ENCODE measurements at regions not wholly inside any gene's neighbourhood (a gene's known extent, or its start where the extent isn't known, plus 50 kb on each side); places are given as distances from the start of the nearest gene placed in this dataset.

DNA sequence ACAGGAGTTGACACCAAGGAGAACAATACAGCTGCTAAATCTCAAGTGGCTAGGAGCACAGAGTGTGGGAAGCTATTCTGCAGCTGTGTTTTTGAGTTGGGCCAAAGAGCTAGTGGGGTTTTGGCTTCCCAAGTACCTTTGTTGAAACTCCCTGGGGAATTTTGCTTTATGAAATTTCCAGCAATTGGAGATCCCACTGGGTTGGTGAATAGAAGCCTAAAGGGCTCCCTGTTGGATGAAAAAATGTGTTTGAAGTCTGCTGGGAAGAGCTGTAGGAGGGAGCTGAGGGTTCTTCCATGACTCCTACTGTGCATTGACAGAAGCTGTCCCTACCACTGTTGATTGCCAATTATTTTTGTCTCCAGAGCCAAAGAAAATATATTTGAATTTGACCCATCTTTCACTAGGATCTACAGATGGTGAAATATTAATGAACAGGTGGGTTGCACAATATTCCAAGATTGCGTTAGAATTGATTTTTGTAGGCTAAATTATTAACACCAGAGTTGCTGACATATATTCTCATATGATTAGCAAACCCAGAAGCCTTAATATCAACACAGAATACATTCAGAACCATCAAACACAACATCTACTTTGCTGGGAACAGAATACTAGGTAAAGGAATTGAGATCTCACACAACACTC, 95.4 kb upstream of the CYP1B1 start:
- no peak for DNase-seq

DNA sequence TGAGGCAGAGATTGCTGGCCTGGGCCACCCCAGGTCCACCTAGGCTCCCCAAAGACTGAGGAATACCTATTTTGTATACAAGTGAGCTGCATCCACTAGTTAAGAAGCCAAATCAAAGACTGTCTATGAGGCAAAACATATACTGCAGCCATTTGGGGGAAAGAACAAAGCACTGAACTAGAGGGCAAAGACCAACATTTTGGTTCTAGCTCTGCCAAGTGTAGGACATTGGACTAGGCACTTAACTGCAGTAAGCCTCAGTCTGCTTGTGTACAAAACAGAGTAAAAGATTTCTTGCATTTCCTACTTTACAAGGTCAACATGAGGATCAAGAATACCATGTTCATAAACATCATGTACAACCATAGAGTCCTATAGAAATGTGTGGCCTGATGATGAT, 94.8 kb upstream of the CYP1B1 start:
- no peak for DNase-seq

DNA sequence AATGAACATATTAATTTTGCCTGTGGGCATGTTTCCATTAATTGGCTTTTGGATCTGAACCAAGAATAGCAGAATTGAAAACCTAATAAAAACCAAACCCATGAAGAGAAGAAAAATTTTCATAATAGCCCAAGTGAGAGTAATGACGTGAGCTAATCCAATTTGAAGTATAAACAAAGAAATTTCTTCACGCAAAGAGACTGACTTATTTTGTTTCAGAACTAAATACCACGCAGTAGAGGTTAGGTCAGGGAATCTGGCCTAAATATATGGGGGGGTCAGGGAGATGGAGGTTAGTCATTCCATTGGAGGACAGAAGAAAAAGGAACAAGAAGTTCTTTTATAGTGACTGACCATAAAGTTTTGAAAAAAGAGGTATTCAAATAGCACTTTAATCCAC, 94.1 kb upstream of the CYP1B1 start:
- no peak for DNase-seq

DNA sequence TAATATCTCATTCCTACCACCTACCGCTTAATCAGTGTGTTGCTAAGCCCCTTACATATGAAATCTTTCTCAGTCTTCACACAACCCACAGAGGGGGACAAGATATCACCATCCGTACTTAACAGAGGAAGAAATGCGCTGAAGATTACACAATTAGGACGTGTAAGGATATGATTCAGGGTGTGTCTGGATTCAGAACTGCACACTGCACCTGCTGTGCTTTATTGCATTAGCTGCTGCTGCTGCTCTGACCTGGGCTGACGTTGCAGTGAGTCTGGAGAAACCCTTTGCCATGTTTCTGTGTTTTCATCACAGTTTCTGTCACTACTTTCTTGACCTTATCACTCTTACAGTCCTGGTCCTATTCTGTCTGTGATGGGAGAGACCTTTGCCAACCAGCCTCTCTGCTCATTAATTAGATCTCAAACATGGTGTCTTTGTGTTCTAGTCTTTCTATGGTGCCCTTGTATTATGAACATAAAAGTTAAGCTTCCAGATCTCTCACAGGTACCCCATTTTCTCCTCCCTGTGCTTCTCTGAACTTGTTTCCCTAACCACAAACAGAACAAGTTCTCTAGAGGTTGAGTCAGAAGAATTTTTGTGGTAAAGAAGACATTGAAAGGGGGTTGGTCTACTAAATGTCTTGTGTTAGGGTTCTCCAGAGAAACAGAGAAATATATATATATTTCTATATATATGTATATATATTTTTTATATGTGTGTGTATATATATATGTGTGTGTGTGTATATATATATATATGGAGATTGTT, 92.9 kb upstream of the CYP1B1 start:
- DNase-seq: no peak

DNA sequence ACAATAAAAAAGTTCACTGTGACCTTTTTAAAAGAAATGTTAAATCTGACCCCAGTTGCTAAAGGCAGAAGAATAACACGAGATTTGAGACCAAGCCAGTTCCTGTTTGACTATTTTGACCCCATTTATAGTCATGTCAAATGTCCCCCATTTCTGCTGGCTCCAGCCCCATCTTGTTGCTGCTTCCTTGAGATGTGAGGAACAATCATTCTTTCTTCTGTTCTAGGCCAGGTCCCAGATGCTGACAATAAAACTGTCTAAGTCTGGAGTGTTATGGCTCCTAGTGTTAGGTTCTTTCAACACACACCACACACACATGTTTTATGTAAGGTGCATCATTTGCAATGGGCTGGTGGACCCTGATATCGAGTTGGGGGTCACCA, 92.0 kb upstream of the CYP1B1 start:
- DNase-seq: no peak

DNA sequence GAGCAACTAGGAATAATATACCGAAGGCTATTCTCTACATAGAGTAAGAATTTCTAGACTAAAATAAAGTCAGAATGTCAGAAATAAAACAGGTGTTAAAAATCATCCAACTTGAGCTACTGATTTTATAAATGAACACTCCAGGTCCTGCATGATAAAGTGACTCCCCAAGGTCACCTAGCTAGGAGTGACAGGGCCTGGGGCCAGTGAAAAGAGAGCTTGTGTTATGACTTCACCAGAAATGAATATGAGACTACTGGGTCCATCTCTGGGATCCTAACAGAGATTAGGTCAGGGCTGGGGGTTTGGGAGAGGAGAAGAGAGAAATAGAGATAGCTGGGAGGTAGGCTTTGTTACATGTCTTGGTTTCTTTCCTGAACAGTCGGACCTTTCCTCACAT, 89.7 kb upstream of the CYP1B1 start:
- no peak for DNase-seq

DNA sequence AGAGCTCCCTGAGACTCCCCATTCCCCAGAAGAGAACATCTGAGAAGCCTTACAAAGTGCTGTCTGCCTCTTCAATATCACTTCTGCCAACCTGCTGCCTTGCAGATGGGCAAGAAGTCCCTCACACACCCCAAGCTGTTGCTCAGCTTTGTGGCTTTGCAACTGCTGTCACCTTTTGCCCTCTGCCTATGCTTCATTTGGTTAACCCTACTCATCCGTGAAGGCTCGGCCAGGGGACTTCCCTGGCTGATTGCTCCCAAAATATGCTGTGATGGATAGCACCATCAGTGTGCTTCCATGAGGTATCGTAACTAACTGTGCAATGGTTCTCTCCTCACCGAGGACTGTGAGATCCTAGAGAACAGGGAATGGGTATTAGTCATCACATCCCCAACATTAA, 88.9 kb upstream of the CYP1B1 start:
- no peak for DNase-seq

DNA sequence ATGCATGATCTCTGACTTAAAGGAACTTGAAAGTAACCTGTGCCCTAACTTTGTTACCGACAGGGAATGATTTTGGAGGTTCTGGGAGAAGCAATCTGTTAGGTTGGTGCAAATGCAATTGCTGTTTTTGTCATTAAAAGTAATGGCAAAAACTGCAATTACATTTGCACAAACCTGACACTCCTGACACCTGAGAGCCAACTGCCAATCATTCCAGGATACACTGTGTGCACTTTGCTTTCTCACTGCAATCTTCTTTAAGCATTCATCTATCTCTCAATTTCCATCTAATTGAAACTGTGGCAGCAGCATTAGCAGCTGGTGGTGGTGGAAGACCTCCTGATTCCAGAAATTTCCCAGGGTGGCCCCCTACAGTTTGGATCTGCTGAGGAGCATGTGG, 87.6 kb upstream of the CYP1B1 start:
- DNase-seq: no peak

DNA sequence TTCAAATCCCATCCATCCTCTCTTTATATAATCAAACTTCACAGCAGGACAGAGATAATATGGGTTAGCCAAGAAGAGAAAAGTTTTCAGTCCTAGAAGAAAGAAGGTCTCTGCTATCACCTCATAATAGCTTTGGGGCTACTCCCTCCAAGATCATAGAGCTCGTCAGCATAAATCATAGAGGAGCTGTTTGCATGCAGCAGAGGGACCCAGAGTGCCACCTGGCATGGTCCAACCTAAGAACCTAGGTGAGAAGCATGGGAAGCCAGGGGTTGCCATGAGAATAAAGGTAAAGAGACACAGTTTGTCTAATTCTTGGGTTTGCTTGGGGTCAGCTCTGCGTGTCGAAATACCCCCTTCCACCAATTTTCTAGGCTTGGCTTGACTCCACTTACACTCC, 87.1 kb upstream of the CYP1B1 start:
- DNase-seq: no peak

DNA sequence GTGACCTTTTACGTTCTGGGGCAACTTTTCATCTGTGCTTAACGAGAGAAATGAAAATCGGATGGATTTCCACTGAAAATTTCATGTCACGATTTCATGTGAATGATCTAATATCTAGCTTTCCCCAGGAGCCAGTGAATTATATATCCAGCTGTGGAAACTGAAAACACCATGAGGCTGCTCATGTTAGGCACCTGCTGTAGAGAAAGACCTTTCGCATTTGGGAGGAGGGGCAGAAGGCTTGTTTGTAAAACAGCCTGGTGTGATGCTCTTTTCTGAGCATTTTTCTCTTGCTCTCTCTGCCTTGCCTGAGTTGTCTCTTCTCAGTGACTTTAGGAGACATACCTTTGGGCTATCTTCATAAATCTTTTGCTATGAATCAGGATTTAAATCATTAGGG, 84.6 kb upstream of the CYP1B1 start:
- no peak for DNase-seq

DNA sequence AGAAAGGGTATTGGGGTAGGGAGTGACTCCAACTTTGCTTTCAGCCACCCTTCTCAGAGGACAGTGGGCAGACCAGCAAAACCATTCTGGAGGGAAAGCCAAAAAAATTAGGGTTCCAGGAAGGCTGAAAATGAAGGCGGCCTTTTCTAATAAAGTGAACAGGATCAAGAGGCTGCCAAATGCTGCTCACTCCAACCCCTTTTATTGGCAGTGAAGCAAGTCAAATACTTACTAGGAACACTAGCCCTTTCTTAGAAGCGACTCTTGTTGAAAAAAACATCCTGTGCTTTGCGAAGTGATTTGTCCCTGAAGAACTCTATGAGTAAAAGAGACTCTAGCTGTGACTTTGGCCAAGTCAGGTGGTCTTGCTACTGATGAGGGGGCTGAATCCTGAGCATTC, 83.6 kb upstream of the CYP1B1 start:
- DNase-seq: peak; percentile 62

DNA sequence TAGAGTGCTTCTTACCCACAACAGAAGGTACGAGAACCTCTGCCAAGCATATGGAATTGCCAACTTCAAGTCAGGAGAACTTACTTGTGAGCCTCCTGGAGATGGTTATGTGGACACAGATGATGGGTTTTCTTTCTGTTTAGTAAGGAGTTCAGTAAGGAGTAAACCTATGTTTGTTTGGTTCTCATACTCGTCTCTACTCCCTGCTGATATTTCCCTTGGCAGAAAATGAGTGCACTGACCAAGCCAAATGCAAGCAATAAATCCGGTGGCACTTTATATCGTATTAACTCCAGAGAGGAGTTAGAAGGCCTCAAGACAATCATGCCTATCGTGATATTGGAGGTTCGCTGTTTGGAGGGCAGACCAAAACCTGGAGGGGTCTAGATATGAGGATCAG, 83.2 kb upstream of the CYP1B1 start:
- DNase-seq: no peak

DNA sequence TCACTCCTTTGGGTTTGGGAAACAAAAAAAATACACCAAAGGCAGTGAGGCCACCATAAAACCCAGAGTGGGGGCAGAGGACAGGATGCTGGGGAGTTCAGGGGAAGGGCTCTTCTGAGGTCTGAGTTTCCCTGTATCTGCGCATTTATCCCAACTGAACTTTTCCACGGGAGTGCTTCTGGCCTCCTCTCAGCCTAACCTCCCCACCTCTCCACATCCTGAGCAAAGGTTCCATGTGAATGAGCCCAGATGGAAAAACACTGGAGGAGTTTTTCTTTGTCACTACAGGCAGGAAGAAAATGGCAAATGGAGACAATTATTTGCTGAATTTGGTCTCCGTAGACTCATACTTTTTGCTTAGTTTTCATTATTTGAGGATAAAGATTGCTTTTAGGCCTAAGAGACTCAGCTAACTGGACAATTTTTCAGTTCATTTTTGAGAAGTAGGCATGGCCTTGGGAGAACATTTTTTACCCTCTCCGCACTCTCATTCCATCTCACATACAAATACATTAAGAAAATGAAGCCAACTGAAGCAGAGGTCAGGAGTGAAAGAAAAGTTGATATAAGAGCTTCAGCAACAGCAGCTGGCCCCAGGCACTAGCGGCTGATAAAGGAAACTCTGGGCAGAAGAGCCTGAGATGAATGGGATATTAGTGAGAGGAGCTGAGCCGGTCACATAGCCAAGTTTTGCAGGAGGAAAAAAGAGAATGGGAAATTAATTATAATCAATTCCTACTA, 82.6 kb upstream of the CYP1B1 start:
- DNase-seq: no peak

DNA sequence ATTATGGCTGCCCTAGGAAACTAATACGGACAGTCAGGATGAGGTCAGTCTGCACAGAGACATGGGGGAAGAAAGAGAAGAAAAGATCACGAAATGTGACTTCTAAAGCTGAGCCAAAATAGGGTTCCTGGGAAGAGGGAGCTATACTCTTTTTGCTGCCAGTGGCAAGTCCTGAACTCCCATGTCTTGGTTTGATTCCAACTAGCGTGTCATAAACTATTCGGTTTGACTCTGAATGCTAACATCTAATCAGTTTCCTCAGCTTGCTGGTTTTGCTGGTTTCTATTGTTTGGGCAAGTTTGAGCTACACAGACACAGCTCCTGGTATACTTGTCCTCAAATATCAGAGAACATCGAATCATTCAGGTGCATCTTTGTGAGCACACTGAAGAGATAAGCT, 80.5 kb upstream of the CYP1B1 start:
- DNase-seq: no peak

DNA sequence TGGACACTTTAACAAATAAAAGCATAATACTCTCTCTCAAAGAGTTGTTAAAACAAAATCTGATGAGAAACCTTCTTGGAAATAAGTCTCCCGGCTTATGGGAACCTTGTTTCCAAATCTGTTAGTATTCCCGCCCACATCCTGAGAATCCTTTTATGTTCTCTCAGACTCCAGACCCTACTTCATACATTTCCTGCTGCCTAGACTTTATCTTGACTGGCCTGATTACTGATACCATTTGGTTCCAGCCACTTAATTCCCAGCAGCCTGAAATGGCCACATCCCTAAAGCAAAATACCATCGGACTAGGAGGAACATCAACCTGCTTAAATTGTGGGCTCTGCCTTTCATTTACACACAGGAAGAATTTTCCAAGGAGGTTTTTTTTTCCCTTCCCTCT, 79.1 kb upstream of the CYP1B1 start:
- no peak for DNase-seq

DNA sequence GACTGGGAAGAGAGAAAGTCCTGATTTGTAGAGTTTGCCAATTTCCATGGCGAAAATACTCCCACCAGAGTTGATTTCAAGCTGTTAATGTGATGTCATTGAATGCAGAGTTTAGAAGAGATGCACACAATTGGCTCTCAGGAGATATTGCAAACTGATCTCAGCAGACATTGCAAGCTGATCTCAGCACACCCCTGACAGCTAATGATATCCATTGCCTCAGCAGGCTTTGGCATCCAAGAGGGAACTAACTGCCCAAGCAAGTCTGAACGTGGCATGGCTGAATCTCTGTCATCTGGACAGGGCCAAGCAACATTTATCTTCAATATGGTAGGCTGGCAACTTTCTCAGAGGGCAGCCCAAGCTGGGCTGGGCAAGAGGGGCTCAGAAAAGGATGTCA, 78.4 kb upstream of the CYP1B1 start:
- no peak for DNase-seq

DNA sequence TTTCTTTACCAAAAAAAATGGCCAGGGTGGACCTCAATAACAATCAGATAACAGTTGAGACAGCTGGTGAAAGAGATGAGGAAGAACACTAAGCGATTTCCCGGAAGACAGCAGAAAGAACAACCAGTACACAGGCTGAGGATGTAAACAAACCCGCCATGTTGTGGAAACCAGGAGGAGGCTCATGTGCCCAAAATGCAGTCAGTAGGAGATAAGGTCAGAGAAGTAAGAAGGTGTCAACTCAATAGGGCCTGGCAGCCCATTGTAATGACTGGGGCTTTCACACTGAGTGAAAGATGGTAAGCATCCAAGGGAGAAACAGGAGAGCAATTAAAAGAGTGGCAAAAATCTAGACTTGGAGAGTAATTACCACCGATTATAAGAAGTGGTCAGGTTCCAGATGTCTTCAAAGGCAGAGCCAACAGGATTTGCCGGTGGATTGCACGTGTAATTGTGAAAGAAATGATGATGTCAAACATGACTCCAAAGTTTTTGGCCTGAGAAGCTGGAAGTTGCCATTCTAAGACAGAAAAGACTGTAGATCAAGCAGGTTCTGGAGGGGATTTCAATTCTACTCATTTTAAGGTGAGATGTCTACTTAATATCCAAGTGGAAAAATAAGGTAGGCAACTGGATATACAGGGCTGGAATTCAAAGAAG, 77.7 kb upstream of the CYP1B1 start:
- no peak for DNase-seq

DNA sequence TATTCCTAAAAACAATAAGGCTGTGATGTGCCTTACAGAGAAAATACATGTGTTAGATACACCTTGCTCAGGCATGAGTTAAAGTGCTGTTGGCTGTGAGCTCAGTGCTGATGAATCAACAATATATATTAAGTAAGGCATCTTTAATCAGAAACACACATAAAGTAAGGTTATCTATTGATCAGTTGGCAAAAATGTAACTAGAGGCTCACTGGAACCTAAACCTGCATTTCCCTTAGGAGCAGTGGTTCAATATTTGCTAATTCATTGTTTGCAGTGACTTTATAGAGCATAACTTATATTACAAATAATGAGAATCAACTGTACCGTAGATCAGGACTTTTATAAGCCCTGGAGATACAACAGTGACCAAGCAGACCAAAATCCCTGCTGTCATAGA, 77.0 kb upstream of the CYP1B1 start:
- DNase-seq: no peak

DNA sequence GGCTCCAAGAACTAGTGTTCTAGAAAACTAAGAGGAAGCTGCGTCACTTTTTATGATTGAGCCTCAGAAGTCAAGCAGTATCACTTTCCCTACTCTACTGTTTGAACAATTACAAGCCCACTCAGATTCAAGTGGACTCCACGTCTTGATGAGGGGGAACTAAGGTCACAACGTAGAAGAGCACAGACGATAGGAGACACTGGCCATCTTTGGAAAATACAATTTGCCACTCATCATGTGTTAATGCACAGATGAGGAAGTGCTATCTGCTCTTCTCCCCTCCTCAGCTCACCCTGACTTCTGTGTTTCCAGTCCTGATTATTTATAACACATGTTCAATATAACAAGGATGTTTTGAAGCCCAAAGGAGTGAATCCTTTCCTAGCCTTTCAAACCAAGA, 76.1 kb upstream of the CYP1B1 start:
- no peak for DNase-seq

DNA sequence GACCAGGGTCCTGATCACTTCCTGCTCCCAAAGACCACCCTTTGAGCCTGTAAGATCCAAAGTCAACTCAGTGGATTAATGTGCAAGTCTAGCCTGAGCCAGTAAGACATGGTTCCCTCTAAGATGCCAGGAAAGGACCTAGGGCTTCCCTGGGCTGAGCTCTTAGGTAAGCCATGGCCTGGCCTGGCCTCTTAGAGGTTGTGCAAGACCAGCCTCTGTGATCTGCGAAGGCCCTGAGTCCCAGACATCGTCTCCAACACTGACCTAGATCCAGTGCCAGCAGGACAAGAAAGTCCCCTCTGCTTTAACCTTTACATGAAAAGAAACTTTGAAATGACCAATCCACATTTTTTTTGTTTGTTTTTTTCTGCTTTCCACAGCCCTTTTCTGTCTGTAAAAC, 73.6 kb upstream of the CYP1B1 start:
- no peak for DNase-seq

DNA sequence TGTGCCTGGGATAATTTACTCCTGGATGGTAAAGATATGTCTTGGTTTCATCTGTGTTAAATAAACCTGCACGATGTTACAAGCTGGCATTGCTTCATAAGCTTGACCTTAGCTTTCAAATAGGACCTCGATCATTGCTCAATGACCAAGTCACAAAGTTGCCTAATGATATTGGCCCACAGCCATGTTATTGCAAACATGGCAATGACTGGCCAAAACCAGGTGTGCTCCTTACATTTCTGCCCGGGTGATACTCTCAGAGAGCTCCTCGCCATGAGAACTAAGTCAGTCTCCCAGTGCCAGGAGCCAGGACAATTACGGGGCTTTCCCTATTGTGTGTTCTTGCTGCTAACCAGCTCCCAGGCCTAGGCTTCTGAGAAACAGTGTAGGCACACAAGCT, 72.5 kb upstream of the CYP1B1 start:
- DNase-seq: no peak

DNA sequence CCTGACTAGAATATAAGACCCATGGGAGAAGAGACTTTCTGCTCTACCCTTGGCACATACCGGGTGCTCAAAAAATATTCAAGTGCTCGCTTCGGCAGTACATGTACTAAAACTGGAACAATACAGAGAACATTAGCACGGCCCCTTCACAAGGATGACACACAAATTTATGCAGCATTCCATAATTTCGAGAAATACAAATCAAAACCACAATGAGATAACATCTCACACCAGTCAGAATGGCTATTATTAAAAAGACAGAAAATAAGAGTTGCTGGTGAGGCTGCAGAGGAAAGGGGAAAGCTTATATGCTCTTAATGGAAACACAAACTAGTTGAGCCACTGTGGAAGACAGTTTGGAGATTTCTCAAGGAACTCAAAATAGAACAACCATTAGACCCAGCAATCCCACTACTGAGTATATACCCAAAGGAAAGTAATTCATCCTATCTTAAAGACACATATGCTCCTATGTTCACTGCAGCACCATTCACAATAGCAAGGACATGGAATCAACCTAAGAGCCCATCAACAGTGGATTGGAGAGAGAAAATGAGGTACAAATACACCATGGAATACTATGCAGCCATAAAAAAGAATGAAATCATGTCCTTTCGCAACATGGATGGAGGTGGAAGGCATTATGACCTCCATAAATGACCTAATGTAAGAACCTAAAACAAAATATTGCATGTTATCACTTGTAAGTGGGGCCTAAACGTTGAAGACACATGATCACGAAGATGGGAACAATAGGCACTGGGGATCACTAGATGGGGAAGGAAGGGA, 71.6 kb upstream of the CYP1B1 start:
- DNase-seq: no peak
